Endothelial cell of hepatic sinusoid (primary cell): ENCODE measurements at regions not wholly inside any gene's neighbourhood (a gene's known extent, or its start where the extent isn't known, plus 50 kb on each side); places are given as distances from the start of the nearest gene placed in this dataset.

Experiments
- in situ Hi-C: cut with HindIII; loops from 2 replicates; pipeline ENCODE4 v1.10.0; 2017; ENCODE audit warnings: low sequenced_read_pairs

GRCh38 chr20:23254505-23254904, 96.1 kb upstream of the NXT1 start:
- in situ Hi-C loops, result no loop called here

GRCh38 chr20:23254034-23254433, 96.6 kb upstream of the NXT1 start:
- in situ Hi-C loops, result no loop called here

- in situ Hi-C loops, result no loop called here
Measured at GRCh38 chr20:23253524-23253923, 97.1 kb upstream of the NXT1 start.

GRCh38 chr20:23251779-23252178, 98.8 kb upstream of the NXT1 start:
- in situ Hi-C loops, result no loop called here

GRCh38 chr20:23249541-23249940, 101.0 kb upstream of the NXT1 start:
- in situ Hi-C loops, result no loop called here

GRCh38 chr20:23248461-23248882, 102.1 kb upstream of the NXT1 start:
- in situ Hi-C loops, result no loop called here

GRCh38 chr20:23246717-23247664, 103.6 kb upstream of the NXT1 start:
- in situ Hi-C loops, result no loop called here

- in situ Hi-C loops, result no loop called here
Measured at GRCh38 chr20:23245553-23246181, 104.9 kb upstream of the NXT1 start.

GRCh38 chr20:23244916-23245552, 105.6 kb upstream of the NXT1 start:
- in situ Hi-C loops, result no loop called here

- in situ Hi-C loops, result no loop called here
Measured at GRCh38 chr20:23244156-23244915, 106.3 kb upstream of the NXT1 start.

GRCh38 chr20:23243791-23244155, 106.8 kb upstream of the NXT1 start:
- in situ Hi-C loops, result no loop called here

- in situ Hi-C loops, result no loop called here
Measured at GRCh38 chr20:23242556-23243180, 107.9 kb upstream of the NXT1 start.

- in situ Hi-C loops, result no loop called here
Measured at GRCh38 chr20:23242104-23242503, 108.5 kb upstream of the NXT1 start.

GRCh38 chr20:23241416-23241815, 109.2 kb upstream of the NXT1 start:
- in situ Hi-C loops, result no loop called here

GRCh38 chr20:23240519-23240918, 110.1 kb upstream of the NXT1 start:
- in situ Hi-C loops, result no loop called here

- in situ Hi-C loops, result no loop called here
Measured at GRCh38 chr20:23237201-23237600, 113.4 kb upstream of the NXT1 start.

- in situ Hi-C loops, result no loop called here
Measured at GRCh38 chr20:23235173-23236027, 115.2 kb upstream of the NXT1 start.

- in situ Hi-C loops, result no loop called here
Measured at GRCh38 chr20:23234311-23235078, 116.1 kb upstream of the NXT1 start.

- in situ Hi-C loops, result no loop called here
Measured at GRCh38 chr20:23233341-23233740, 117.2 kb upstream of the NXT1 start.
